Hematopoietic multipotent progenitor cell treated with erythropoietin and hydrocortisone succinate and interleukin-3 and kit ligand, for 6 days (in vitro differentiated cells): ENCODE measurements at regions not wholly inside any gene's neighbourhood (a gene's known extent, or its start where the extent isn't known, plus 50 kb on each side); places are given as distances from the start of the nearest gene placed in this dataset.
"Not testable (repeated sequence)": the region's sequence is repeated elsewhere in the genome, so short reads cannot be mapped to it uniquely, and the experiment has no call there.

Experiments used
- DNase-seq: peaks from one replicate; pipeline ENCODE4 v3.0.0-alpha.2; 2015

DNA sequence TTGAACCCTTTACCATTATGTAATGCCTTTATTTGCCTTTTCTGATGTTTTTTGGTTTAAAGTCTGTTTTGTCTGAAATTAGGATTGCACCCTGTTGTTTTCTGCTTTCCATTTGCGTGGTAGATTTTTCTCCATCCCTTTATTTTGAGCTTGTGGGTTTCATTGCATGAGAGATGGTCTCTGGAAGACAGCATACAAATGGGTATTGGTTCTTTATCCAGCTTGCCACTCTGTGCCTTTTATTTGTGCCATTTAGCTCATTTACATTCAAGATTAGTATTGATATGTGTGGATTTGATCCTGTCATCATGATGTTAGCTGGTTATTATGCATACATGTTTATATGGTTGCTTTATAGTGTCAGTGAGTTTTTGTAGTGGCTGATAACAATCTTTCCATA lies 318.7 kb upstream of the PPP2R3A start:
- no peak for DNase-seq

GRCh38 chr3:135649361-135649760 lies 316.2 kb upstream of the PPP2R3A start:
- DNase-seq = no peak

GRCh38 chr3:135650309-135650708 lies 315.2 kb upstream of the PPP2R3A start:
- DNase-seq = no peak

- no peak for DNase-seq
These were observed 313.1 kb upstream of the PPP2R3A start for GRCh38 chr3:135652388-135652787.

- no peak for DNase-seq
These were observed 310.2 kb upstream of the PPP2R3A start for GRCh38 chr3:135655328-135655727.

DNA sequence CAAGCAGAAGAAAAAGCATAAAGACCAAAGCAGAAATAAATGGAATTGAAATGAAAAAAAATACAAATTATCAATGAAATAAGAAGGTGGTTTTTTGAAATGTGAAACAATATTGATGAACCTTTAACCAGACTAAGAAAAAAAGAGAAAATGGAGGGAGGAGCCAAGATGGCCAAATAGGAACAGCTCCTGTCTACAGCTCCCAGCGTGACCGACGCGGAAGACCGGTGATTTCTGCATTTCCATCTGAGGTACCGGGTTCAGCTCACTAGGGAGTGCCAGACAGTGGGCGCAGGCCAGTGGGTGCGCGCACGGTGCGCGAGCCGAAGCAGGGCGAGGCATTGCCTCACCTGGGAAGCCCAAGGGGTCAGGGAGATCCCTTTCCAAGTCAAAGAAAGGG lies 307.1 kb upstream of the PPP2R3A start:
- not testable (repeated sequence) for DNase-seq

- no peak for DNase-seq
These were observed 298.5 kb upstream of the PPP2R3A start for GRCh38 chr3:135667061-135667460.

DNA sequence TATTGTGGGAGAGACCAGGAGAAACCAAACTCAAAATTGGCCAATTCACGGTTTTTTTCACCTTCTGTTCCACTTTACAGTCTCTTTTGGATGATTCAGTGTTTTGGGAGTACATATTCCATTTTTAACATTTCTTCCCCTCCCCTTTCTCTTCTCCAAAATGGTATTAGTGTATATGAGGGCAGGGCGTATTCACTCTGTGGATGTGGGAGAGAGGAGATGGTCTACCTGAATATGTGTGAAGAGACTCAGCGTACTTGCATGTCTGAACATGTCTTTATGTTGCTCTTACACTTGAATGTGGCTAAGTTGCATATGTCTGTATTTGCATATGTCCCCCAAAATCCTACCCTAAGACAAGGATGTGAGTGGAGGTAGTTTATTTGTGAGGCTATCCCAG lies 291.0 kb upstream of the PPP2R3A start:
- no peak for DNase-seq

GRCh38 chr3:135678386-135678785 lies 287.1 kb upstream of the PPP2R3A start:
- no peak for DNase-seq

- DNase-seq = no peak
These were observed 277.5 kb upstream of the PPP2R3A start for GRCh38 chr3:135688003-135688402.

DNA sequence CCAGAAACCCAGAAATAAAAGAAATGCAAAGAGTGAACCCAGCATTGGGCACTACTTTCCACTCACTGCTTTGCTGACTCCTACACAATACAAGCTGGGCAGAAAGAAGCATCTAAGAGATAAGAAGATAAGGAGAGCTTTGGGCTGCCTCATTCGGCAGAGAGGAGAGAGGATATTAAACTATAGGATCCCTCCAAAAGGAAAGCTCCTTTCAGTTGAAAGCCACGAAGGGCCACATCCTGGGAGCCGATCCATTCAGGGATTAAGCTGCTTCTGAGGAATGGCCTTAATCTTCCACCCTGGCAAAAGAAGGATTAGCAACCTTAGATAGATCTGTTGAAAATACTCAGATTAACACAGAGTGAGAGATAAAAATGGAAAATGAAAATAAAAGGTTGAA lies 274.9 kb upstream of the PPP2R3A start:
- no peak for DNase-seq

DNA sequence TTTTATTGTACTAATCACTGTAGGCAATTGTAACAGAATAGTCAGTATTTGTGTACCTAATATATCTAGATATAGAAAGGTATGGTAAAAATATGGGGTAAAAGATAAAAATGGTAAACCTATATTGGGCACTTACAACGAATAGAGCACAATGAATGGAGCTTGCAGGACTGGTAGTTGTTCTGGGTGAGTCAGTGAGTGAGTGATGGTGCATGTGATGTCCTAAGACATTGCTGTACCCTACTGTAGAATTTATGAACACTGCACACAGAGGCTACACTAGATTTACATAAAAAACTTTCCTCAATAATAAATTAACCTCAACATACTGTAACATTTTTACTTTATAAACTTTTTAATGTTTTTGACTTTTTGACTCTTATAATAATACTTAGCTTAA lies 274.3 kb upstream of the PPP2R3A start:
- no peak for DNase-seq

DNA sequence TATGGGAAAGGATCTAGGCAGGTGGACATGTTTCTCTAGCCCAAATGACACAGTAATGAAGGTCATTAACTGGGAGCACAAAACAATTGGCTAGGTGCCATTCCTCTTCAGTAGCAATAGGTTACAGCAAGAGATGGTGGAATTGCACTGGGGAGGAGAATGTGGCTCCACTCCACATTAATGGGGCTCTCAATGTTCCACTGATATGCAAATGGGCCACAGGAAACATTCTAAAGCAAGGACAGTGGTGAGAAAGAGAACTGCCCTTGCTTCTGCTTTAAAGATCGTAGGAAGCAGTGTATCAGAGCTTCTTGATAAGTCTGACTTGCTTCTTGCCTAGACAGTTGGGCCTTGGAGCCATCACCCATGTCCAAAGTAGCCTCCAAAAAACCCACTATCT lies 271.4 kb upstream of the PPP2R3A start:
- DNase-seq = no peak

GRCh38 chr3:135699741-135700140 lies 265.8 kb upstream of the PPP2R3A start:
- DNase-seq = no peak

DNA sequence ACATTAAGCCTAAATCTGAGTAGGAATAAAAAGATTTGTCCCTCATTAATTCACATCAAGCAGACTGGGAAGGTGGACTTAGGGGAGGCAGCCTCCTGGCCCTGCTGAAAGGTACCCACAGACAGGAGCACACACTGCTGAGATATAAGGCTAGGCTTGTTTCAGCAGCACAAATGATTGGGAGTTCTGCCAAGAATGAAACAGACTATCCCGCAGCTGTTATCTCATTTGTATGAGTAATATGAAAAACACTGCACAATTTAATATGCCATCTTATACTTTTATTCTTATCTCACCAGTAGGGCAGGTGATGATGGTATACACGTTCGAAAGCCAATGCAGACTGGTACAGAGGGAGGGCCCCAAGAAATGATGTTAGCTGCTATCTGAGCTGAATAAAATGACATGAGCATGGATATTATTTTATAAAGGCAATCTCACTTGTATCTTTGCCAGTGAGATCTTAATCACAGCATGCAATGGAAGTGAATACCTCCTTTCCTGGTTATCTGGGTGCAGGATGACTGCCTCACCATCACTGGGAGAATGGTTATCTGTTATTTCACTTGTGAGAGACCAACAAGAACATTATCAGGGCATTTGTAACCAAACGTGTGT lies 258.7 kb upstream of the PPP2R3A start:
- no peak for DNase-seq

DNA sequence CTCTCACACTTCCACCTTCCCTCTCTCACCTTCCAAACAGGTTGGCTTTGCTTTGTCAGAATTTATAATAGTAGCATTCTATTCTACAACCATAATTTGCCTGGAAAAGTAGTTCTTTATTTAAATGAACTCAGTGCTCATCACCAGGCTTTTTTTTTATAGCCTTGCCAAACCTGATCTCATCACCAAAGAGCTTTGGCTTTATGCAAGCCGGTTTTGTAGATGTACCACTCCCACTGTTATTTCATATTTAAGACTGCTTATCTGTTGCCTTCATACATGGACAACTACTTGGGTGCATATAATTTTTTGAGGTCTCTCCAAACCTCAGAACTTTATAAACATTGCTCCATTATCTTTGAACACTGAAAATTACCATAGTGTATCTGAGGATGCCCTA lies 246.1 kb upstream of the PPP2R3A start:
- DNase-seq = no peak

DNA sequence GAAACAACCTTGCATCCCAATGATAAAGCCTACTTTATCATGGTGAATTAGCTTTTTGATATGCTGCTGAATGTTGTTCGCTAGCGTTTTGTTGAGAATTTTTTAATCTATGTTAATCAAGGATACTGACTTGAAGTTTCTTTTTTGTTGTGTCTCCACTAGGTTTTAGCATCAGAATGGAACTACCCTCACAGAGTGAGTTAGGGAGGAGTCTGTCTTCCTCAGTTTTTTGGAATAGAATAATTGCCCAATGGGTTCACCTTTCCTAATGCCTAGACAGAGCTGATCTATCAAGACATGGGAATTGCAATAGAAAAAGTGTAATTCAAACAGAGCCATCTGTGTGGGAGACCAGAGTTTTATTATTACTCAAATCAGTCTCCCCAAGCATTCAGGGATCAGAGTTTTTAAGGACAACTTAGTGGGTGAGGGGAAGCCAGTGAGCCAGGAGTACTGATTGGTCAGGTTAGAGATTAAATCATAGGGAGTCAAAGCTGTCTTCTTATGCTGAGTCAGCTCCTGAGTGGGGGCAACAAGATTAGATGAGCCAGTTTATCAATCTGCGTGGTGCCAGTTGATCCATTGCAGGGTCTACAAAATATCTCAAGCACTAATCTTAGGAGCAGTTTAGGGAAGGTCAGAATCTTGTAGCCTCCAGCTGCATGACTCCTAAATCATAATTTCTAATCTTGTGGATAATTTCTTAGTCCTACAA lies 237.4 kb upstream of the PPP2R3A start:
- no peak for DNase-seq

DNA sequence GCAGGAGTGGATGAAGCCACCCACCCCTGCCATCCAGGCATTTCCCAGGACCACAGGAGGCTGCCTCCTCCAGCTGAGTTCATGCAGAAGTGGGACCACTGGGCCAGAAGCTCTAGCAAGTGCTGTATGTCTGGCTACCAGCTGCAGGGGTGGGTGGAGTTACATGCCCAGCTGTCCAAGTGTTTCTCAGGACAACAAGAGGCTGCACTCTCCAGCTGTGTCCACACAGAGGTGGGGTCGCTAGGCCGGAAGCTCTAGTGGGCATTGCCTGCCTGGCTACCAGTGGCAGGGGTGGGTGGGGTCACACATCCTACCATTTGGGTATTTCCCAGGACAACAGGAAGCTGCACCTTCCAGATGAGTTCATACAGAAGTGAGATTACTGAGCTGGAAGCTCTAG lies 234.0 kb upstream of the PPP2R3A start:
- no peak for DNase-seq

DNA sequence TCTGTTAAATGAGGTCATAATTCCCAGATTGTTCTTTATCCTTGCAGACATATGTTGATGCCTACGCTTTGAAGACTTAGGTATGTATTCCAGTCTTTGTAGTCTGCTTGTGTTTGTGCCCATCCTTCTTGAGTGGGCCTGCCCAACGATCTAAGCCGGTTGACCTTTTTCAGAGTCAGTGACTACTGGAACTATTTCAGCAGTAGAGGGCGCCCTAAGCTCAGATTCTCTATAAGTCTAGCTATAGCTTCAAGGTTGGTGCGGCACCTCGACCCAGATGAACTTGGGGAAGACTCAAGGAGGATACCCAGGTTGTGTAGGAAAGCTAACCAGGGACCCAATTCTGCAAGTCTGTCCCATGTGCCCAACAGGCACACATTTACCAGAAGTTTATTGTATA lies 228.8 kb upstream of the PPP2R3A start:
- DNase-seq = peak; percentile 75

DNA sequence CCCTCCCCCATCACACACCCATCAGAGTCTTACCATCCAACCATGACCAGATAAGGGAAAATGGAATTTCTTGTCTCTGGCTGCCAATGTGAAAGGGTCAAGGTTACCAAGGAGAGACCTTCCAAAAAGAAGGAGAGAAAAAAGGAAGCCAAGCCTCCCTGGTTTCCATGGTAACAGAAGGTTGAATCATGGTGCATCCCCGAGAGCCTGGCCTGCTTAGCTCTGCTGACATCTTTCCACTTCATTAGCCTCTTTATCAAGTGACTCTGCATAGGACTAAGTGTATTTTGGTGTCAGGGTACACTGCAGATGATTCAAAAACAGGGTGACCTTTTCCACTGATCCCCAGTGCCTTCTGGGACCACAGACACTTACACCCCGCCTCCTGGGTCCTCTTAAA lies 225.7 kb upstream of the PPP2R3A start:
- no peak for DNase-seq

DNA sequence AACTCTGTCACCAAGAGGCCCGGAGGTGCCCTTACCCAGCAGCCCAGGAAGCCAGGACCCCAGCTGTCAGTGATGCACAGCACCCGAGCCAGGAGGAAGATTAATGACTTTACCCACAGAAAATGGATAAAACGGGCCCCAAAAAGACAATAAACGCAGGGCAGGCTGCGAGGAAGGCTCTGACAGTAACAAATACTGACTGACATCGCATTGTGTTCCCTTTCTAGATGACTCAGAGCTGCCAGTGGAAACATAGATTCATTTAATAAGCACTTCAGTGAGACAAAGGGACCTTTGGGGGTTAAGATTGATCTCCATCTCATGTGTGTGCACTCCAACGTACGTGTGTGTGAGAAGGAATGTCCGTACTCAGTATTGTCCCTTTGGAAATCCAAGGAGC lies 225.3 kb upstream of the PPP2R3A start:
- no peak for DNase-seq

- DNase-seq = no peak
These were observed 224.8 kb upstream of the PPP2R3A start for GRCh38 chr3:135740751-135741150.

- no peak for DNase-seq
These were observed 213.5 kb upstream of the PPP2R3A start for GRCh38 chr3:135751991-135752390.

DNA sequence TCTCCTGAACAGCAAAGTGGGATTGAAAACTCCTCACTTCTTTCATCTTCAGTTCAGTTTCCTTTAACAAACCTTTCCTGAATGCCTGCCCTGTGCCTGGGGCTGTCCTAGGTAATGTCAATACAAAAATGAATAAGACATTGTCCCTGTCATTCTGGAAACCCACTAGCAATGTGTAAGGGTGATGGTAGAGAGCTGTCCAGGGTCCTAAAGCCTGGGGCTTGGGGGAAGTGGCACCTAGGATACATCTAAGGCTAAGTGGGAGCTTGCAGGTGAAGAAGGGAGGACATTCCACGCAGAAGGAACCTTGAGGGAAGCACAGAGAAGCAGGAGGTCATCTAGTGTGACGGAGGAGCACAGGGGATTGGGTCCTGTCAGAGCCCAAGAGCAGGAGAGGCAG lies 212.7 kb upstream of the PPP2R3A start:
- DNase-seq = peak; percentile 10

DNA sequence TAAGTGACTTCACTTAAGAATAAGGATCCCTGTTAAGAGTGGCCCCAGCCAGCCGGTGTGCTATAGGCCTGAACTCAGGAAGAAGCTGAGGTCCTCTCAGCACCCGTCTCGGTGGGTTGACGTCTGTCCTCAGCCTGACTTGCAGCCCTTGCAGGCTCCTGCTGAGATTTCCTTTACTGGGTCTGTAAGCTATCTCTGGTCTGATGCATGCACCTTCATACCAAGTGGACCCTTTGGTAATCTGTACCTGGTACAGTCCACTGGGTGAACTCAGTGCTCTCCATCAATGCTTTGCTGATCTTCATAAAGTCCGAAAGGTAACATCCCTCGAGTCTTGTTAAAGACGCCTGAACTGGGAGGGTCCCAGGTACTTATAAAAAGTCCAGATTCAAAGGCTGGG lies 212.0 kb upstream of the PPP2R3A start:
- no peak for DNase-seq
